NCI-H146 (cell line): ENCODE measurements at regions not wholly inside any gene's neighbourhood (a gene's known extent, or its start where the extent isn't known, plus 50 kb on each side); places are given as distances from the start of the nearest gene placed in this dataset.

Source experiments
- DNase-seq: peaks from one replicate; lab custom pipeline; 2025; lab: John Stamatoyannopoulos, UW

GRCh38 chr3:176430244-176431037, 766.8 kb downstream of the TBL1XR1 start:
- DNase-seq = peak; percentile 80

DNA sequence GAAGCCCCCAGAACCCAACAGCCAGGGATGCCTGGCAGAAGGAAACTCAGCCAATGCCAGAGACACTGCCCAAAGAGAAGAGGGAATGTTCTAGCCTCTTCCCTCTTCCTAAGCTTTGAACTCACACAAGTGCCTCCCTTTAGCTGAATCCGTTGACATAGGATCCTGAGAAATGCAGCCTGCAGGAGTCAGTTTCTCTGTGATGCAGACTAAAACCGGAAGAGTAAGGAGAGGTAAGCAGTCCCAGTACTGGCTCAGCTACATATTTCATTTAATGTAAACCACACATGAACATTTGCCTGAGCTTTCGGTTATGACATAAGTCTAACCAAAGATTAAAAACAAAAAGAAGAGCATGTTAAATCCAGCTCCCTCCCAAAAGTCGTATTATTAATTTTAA, 768.7 kb downstream of the TBL1XR1 start:
- no peak for DNase-seq

- DNase-seq = no peak
Observed at GRCh38 chr3:176426371-176426770, 770.9 kb downstream of the TBL1XR1 start.

- DNase-seq = no peak
Observed at GRCh38 chr3:176416870-176417269, 780.4 kb downstream of the TBL1XR1 start.

GRCh38 chr3:176415661-176416295, 781.5 kb downstream of the TBL1XR1 start:
- DNase-seq = peak; percentile 39

DNA sequence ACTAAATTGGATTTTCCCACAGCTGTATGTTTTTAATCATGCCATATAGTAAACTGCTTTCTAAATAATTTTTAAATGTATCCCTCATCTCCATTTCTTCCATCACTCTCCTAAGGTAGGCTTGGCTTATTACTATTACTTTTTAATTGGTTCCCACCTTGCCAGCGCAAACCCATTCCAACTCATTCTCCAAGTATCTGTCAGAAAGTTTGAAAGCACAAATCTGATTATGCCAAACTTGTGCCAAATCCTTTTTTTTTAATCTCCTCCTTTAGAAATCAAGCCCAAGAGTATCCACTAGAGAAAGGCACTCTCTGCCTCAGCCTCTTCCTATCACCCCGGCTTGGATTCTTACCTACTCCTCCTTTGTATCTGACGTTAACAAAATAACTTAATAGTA, 784.5 kb downstream of the TBL1XR1 start:
- DNase-seq = no peak

DNA sequence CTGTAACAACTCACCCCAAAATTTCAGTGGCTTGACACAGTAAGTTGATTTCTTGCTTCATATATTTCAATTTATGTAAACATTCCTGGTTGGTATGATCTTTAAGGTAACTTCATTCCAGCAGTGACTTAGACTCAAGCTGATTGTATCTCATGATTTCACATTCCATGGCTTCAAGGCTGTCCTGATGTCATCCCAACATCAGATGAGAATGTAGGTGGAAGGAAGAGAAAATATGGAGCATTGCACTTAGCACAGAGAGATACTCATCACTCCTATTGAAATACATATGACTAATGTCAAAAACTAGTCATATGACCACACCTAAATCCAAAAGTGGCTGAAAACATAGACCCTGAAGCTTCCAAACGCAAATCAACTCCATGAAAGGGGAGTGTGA, 793.8 kb downstream of the TBL1XR1 start:
- no peak for DNase-seq

- no peak for DNase-seq
Observed at GRCh38 chr3:176401211-176401610, 796.1 kb downstream of the TBL1XR1 start.

GRCh38 chr3:176399193-176399592, 798.1 kb downstream of the TBL1XR1 start:
- no peak for DNase-seq

DNA sequence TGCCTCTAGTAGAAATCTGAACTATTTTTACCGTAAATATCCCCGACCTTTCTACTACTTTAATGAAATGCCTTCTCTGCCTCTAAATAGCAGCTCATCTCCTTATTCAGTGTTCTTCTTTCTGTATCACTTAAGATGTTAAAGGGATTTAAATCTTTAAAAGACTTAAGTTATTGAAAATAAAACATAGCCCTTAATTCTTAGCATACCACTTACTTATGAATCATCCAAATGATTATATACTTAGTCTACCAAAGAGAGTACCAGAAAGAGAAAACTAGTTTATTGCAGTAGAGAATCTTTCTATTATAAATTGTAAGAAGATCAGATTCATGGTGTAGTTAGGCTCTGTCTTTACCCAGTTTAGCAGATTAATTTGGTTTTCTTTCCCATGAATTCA, 802.0 kb downstream of the TBL1XR1 start:
- DNase-seq = no peak

GRCh38 chr3:176378789-176379188, 818.5 kb downstream of the TBL1XR1 start:
- DNase-seq = no peak

DNA sequence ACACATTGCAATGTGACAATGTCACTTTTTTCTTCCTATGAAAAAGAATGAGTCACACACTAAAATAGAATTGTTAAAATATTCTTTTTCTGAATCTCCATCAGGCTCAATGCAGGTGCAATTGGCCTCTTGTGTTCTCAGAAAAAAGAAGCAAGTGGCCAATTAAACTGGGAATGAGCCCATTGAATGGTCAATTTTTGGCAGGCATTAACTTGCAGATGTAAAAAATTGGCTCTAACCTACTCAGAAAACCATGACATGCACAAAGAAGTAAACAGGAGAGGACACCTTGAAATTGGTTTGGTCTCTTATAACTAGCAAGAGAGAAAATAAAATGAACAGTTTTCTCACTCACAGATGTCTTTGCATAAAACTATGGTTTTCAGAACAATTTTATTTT, 820.8 kb downstream of the TBL1XR1 start:
- no peak for DNase-seq

GRCh38 chr3:176375519-176375918, 821.8 kb downstream of the TBL1XR1 start:
- DNase-seq = no peak

DNA sequence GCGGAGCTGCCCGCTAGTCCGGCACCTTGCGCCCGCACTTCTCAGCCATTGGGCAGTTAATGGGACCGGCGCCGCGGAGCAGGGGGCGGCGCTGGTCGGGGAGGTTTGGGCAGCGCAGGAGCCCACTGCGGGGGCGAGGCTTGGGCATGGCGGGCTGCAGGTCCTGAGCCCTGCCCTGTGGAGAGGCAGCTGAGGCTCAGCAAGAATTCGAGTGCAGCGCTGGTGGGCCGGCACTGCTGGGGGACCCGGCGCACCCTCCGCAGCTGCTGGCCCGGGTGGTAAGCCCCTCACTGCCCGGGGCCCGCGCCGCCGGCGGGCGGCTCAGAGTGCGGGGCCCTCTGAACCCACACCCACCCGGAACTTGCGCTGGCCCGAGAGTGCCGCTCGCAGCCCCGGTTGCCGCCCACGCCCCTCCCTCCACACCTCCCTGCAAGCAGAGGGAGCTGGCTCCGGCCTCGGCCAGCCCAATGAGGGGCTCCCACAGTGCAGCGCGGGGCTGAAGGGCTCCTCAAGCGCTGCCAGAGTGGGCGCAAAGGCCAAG, 835.0 kb downstream of the TBL1XR1 start:
- no peak for DNase-seq

DNA sequence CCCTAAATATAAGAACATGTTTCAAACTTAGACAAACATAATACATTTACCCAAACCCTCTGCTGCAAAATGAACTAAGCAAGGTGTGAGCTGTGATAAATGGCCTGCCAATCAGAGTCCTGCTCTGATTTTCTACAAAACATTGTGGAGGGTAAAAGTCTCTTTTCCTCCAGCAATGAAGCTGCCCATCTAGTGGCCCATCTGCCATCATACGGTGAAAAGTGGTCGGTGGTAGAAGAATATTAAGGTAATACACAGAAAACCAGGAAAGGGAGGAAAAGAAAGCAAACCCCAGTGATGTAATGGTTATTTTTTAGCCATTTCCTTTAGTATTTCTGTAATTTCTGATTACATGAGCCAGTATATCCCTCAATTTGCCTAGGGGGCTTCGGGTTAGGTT, 838.1 kb downstream of the TBL1XR1 start:
- DNase-seq = no peak

- no peak for DNase-seq
Observed at GRCh38 chr3:176357891-176358290, 839.4 kb downstream of the TBL1XR1 start.

DNA sequence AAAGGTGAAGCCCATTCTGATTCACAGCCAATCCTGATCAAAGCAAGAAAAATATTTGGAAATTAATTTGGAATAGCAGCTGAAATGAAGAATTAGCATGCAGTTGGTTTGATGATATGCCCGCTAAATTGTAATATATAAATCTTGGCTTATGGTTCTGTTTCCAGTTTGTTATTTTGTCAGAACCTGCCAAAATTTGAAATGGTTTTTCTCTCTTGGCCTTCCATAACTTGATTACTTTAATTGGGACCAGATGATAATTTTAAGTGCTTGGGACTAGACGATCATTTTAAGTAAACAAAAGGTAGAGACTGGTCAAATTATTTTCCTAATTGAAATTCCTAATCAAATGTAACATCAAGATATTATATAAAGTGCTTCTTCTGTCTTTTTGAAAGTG, 842.4 kb downstream of the TBL1XR1 start:
- no peak for DNase-seq

GRCh38 chr3:176352716-176353334, 844.5 kb downstream of the TBL1XR1 start:
- no peak for DNase-seq

- no peak for DNase-seq
Observed at GRCh38 chr3:176351408-176351807, 845.9 kb downstream of the TBL1XR1 start.

DNA sequence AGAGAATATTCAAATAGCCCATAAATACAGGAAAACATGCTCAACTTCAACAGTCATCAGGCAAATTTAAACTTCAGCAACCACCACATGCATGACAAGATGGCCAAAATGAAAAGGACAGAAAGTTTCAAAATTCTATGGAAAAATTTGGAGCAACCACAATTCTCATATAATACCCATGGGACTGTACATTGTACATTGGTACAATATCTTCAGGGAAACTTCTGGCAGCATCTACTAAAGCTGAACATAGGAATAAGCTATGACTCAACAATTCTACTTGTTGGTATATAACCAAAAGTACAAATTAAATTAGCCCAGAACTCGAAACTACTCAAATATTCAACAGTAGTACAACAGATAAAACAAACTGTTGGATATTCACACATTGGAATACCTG, 847.6 kb downstream of the TBL1XR1 start:
- no peak for DNase-seq

GRCh38 chr3:176347424-176348146, 849.7 kb downstream of the TBL1XR1 start:
- no peak for DNase-seq

DNA sequence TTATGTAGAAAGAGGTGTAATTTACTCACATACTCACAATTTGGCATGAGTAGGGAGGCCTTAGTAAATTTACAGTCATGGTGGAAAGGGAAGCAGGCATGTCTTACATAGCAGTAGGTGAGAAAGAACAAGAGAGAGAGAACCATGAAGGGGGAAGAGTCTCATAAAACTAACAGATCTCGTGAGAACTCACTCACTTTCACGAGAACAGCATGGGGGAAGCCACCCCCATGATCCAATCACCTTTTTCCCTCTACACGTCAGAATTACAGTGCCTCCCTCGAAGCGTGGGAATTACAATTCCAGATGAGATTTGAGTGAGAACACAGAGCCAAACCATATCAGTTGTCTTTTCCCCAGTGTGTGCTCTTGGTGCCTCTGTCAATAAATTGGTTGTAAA, 855.3 kb downstream of the TBL1XR1 start:
- DNase-seq = no peak
